ENCODE measurements at regions not wholly inside any gene's neighbourhood (a gene's known extent, or its start where the extent isn't known, plus 50 kb on each side); places are given as distances from the start of the nearest gene placed in this dataset.

GRCh38 chr2:188890755-188891154 is 83.4 kb upstream of the COL3A1 start:
- Histone ChIP-seq H3K27me3 (ENCODE audit: insufficient read depth) (no peaks in the 10 kb centered on the region), H3K36me3 (replicated peaks in 1 of 2; ENCODE audit: control insufficient read depth in 1 of 2, insufficient read depth in 2 of 2, low read length in 1 of 2) (no peaks in the 10 kb centered on the region), H3K4me2 (no peak overlapping the region), H3F3A (replicated peaks; ENCODE audit: insufficient read depth) (no peaks in the 10 kb centered on the region), H3K27ac (ENCODE audit: low read depth in 2 of 2, low read length in 1 of 2) (no peak overlapping the region), H3K9ac (no peak overlapping the region), H2AFZ (ENCODE audit: low read depth) (no peak overlapping the region), H3K9me2 (0 out of 2 replicates have a peak, but pooled peaks cover 3% of the 10 kb centered on the region), H3K9me3 (no peaks in the 10 kb centered on the region), H3K4me1 (ENCODE audit: control insufficient read depth in 1 of 2, insufficient read depth in 2 of 2, low read depth in 1 of 2, low read length in 1 of 2) (no peaks in the 10 kb centered on the region), H3K4me3 (ENCODE audit: low read depth in 2 of 2, low read length in 1 of 2) (no peak overlapping the region), H4K20me1 (ENCODE audit: insufficient read depth) (no peaks in the 10 kb centered on the region), H3K79me2 (ENCODE audit: insufficient read depth) (no peaks in the 10 kb centered on the region)
- no peak for DNase-seq
- TF ChIP-seq RAD21 (IDR thresholded peaks at IDR 0.05; ENCODE audit: low read length) (no peak), PBX3 (IDR thresholded peaks at IDR 0.05) (no peak), ZBTB33 (IDR thresholded peaks at IDR 0.05; ENCODE audit: borderline replicate concordance, low read depth) (no peak), TEAD4 (IDR thresholded peaks at IDR 0.05; ENCODE audit: borderline replicate concordance, insufficient read depth) (no peak), SIN3A (IDR thresholded peaks at IDR 0.05; ENCODE audit: borderline replicate concordance, low read depth, low read length) (no peak), MEF2A (IDR thresholded peaks at IDR 0.05; ENCODE audit: borderline replicate concordance, low read depth) (no peak), EP300 (IDR thresholded peaks at IDR 0.05; ENCODE audit: borderline replicate concordance in 1 of 2, low read depth in 1 of 2, low read length in 1 of 2) (no peak), TCF12 (IDR thresholded peaks at IDR 0.05) (no peak), FOXJ3 (CRISPR knock-in tag; IDR thresholded peaks at IDR 0.05) (no peak), JUND (IDR thresholded peaks at IDR 0.05) (no peak), ELF1 (IDR thresholded peaks at IDR 0.05) (no peak), FOSL2 (IDR thresholded peaks at IDR 0.05; ENCODE audit: borderline replicate concordance, low read depth) (no peak), GATA2 (CRISPR knock-in tag; IDR thresholded peaks at IDR 0.05) (no peak), POLR2AphosphoS5 (IDR thresholded peaks at IDR 0.05; ENCODE audit: low read depth, low read length) (no peak)
- TF ChIP-seq, protein P1, sequence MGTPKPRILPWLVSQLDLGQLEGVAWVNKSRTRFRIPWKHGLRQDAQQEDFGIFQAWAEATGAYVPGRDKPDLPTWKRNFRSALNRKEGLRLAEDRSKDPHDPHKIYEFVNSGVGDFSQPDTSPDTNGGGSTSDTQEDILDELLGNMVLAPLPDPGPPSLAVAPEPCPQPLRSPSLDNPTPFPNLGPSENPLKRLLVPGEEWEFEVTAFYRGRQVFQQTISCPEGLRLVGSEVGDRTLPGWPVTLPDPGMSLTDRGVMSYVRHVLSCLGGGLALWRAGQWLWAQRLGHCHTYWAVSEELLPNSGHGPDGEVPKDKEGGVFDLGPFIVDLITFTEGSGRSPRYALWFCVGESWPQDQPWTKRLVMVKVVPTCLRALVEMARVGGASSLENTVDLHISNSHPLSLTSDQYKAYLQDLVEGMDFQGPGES (IDR thresholded peaks at IDR 0.05; ENCODE audit: low read depth, low read length): no peak
- TF ChIP-seq, protein P2, sequence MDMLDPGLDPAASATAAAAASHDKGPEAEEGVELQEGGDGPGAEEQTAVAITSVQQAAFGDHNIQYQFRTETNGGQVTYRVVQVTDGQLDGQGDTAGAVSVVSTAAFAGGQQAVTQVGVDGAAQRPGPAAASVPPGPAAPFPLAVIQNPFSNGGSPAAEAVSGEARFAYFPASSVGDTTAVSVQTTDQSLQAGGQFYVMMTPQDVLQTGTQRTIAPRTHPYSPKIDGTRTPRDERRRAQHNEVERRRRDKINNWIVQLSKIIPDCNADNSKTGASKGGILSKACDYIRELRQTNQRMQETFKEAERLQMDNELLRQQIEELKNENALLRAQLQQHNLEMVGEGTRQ (IDR thresholded peaks at IDR 0.05; ENCODE audit: borderline replicate concordance, low read depth, low read length): no peak
- POLR2A ChIA-PET: no interaction called here
- 60% methylated on average over 9 of the region's 13 CpGs for WGBS (ENCODE audit: low lambda C conversion rate)
- CTCF ChIA-PET: no interaction called here

Data from SK-N-SH (cell line).